Aorta (tissue), 5 donors: ENCODE measurements at regions not wholly inside any gene's neighbourhood (a gene's known extent, or its start where the extent isn't known, plus 50 kb on each side); places are given as distances from the start of the nearest gene placed in this dataset.

Experiments used
- ATAC-seq: fragments of 200-7000 bp; cut with Tn5 transposase; one replicate; pipeline ENCODE4 v1.9.1; 2022; ENCODE audit warnings: moderate library complexity; ENCODE audit not compliant: low FRiP score
- DNase-seq, 2 donors: peaks; one replicate each; pipeline ENCODE4 v3.0.0-alpha.2; 2020
- H3K27ac ChIP-seq, 2 donors: one replicate each; pipeline ENCODE4 v1.5.1; 2013; ENCODE audit warnings: low read length in 2 of 2, mild to moderate bottlenecking in 2 of 2, moderate library complexity in 2 of 2, control low read depth in 1 of 2, inconsistent platforms in 1 of 2, low read depth in 1 of 2
- H3K27me3 ChIP-seq, 2 donors: one replicate each; pipeline ENCODE4 v1.6.1; 2013; ENCODE audit warnings: control low read depth in 1 of 2, low read length in 1 of 2, mild to moderate bottlenecking in 1 of 2, moderate library complexity in 1 of 2; ENCODE audit not compliant: insufficient read depth in 2 of 2, control insufficient read depth in 1 of 2
- H3K36me3 ChIP-seq, 2 donors: one replicate each; pipeline ENCODE4 v1.6.1; 2013; ENCODE audit warnings: control low read depth in 1 of 2, low read length in 1 of 2, mild to moderate bottlenecking in 1 of 2; ENCODE audit not compliant: insufficient read depth in 2 of 2, control insufficient read depth in 1 of 2
- H3K4me1 ChIP-seq, 2 donors: one replicate each; pipeline ENCODE4 v1.6.1; 2013; ENCODE audit warnings: low read length in 2 of 2, control low read depth in 1 of 2, mild to moderate bottlenecking in 1 of 2, moderate library complexity in 1 of 2; ENCODE audit not compliant: insufficient read depth in 2 of 2, control insufficient read depth in 1 of 2
- H3K4me3 ChIP-seq, 2 donors: one replicate each; pipeline ENCODE4 v1.5.1; 2013; ENCODE audit warnings: low read length in 2 of 2, control low read depth in 1 of 2, mild to moderate bottlenecking in 1 of 2
- H3K9me3 ChIP-seq: one replicate; pipeline ENCODE4 v1.6.1; 2013; ENCODE audit warnings: mild to moderate bottlenecking, low read length; ENCODE audit not compliant: control insufficient read depth
- WGBS, 2 donors: extraction: QIAGEN DNeasy Blood & Tissue Kit; methylation state at CpG; one replicate each; pipeline ENCODE4 v1.1.7; 2013; 5-methylcytosine and 5-hydroxymethylcytosine counted together
- intact Hi-C, 2 donors: fragments of 100-400 bp; cut with DNase I; formaldehyde crosslinking; loops; one replicate each; pipeline versions ENCODE4 v1.14.2 to v1.15.0; 2022
- donor health status: healthy with polysubstance abuse.
- donor health status: Bipolar disorder and iron deficiency.
- donor health status: DM: no; HTN: no; CAD: no.
- donor health status: DM: no; HTN: no; CAD: no.
- donor health status: DM: yes; HTN: yes; CAD: no.

DNA sequence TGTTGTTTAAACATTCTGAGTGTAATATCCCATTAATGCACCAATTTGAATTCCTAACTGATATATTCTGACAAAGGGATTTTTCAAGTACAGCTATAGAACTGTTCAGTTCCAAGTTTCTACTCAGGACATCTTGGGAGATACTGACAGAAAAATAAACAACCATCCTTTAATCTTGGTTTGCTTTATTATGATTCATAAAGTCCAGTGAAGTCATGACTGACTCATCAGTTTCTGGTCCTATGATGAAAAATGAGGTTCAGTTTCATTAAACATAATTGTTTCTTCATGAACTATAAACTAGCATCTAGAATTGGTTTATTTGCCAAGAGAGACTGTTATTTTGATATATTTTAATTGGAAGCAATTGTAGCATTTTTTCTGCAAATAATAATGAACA is 896.2 kb downstream of the CCDC85A start:
- no peak overlapping the region for H3K4me3 ChIP-seq
- H3K27ac ChIP-seq: no peak overlapping the region
- ATAC-seq (no peak), DNase-seq (no peak)
- intact Hi-C loops: no loop called here
- no peaks in the 10 kb centered on the region for H3K9me3 ChIP-seq
- H3K27me3 ChIP-seq: no peaks in the 10 kb centered on the region
- no peaks in the 10 kb centered on the region for H3K36me3 ChIP-seq
- no peaks in the 10 kb centered on the region for H3K4me1 ChIP-seq

DNA sequence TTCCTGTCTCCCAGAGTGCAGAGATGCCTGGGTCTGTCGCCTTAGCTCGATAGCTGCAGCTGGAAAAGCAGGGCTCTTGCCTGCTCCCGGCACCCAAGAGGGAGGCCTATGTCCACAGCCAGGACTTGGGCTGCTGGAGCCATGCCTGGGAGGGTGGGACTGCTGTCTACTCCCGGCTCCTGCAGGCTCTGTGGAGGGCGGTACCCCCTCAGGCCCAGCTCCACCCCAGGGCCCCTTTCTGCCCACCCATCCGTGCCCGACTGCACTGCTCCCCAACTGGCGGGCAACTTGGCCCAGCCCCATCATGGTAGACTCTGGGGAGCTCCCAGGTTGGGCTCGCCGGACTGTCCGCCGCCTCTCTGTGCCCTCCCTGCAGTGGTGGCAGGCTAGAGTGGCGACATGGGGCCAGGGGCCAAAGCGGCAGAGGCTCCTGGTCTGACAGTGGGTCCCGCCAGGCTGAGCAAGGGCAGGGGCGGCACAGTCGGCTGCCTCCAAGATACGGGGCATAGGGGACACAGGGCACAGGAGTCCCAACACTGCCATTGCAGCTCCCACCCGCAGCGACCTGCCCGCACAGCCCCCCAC is 901.0 kb downstream of the CCDC85A start:
- Histone ChIP-seq H3K4me3 (no peak overlapping the region), H3K27ac (no peak overlapping the region), H3K4me1 (no peaks in the 10 kb centered on the region), H3K27me3 (no peaks in the 10 kb centered on the region), H3K9me3 (no peaks in the 10 kb centered on the region), H3K36me3 (no peaks in the 10 kb centered on the region)
- WGBS, 2 donors: 91 to 93% methylated on average over 19 to 21 of the region's 21 CpGs
- intact Hi-C loops: no loop called here
- DNase-seq: no peak
- ATAC-seq: peak; percentile 30

DNA sequence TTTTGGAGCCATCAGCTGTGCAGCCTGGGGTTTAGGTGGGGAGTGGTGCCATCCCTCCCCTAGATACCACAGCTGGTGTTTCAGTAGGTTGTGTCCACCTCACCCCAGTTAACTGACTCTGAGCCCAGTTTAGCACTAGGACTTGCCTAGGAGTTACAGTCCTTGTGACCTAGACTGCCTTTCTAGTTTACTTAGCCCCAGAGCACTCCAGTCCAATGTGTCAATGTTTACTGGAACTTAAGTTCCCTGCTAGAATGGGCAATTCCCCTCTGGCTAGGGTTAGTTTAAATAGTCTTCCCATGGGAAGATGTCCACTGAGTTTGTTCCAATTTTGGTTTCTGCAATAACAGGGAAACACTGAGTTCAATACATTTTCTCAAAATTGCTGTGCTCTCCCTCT is 909.2 kb downstream of the CCDC85A start:
- H3K9me3 ChIP-seq: no peaks in the 10 kb centered on the region
- no peak overlapping the region for H3K4me3 ChIP-seq
- H3K27ac ChIP-seq: no peak overlapping the region
- intact Hi-C loops: no loop called here
- no peaks in the 10 kb centered on the region for H3K4me1 ChIP-seq
- no peak for DNase-seq
- no peaks in the 10 kb centered on the region for H3K27me3 ChIP-seq
- ATAC-seq: no peak
- H3K36me3 ChIP-seq: no peaks in the 10 kb centered on the region

DNA sequence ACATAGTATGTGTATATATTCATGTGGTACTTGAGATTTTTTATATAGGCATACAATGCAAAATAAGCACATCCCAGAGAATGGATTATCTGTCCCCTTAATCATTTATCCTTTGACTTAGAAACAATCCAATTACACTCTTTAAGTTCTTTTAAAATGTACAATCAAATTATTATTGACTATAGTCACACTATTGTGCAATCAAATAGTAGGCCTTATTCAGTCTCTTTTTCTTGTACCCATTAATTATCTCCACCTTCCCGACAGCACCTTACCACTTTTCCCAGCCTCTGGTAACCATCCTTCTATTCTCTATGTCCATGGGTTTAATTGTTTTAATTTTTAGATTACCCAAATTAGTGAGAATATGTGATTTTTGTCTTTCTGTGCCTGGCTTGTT is 914.1 kb downstream of the CCDC85A start:
- Histone ChIP-seq H3K27me3 (no peaks in the 10 kb centered on the region), H3K27ac (no peak overlapping the region), H3K4me3 (no peak overlapping the region), H3K4me1 (no peaks in the 10 kb centered on the region), H3K36me3 (no peaks in the 10 kb centered on the region), H3K9me3 (no peaks in the 10 kb centered on the region)
- DNase-seq (no peak), ATAC-seq (no peak)
- 87 to 89% methylated on average over 1 of the region's 1 CpG for WGBS, 2 donors
- intact Hi-C loops: no loop called here

DNA sequence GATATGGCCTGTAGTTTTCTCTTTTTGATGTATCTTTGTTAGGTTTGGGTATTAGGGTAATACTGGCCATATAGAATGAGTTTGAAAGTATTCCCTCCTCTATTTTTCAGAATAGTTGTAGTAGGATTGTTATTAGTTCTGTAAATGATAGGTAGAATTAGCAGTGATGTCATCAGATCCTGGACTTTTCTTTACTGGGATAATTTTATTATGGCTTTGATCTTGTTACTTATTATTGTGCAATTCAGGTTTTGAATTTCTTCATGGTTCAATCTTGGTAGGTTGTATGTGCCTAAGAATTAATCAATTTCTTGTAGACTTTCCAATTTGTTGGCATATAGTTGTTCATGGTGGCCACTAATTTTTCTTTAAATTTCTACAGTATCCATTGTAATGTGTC is 916.6 kb downstream of the CCDC85A start:
- DNase-seq (no peak), ATAC-seq (no peak)
- Histone ChIP-seq H3K27me3 (no peaks in the 10 kb centered on the region), H3K27ac (no peak overlapping the region), H3K4me3 (no peak overlapping the region), H3K4me1 (no peaks in the 10 kb centered on the region), H3K9me3 (no peaks in the 10 kb centered on the region), H3K36me3 (no peaks in the 10 kb centered on the region)
- intact Hi-C loops: no loop called here

DNA sequence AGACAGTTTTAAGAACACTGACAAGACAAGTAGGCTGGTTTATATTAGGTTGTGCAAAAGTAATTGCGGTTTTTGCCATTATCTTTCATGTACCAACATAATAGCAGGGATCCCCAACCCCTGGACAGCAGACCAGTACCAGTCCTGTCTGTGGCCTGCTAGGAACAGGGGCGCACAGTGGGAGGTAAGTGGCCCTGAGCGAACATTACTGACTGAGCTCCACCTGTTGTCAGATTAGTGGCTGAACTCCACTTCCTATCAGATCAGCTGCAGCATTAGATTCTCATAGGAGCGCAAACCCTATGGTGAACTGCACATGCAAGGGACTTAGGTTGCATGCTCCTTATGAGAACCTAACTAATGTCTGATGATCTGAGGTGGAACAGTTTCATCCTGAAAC is 921.9 kb downstream of the CCDC85A start:
- no peaks in the 10 kb centered on the region for H3K36me3 ChIP-seq
- WGBS, 2 donors: 79 to 82% methylated on average over 4 of the region's 4 CpGs
- no peak overlapping the region for H3K27ac ChIP-seq
- no peak overlapping the region for H3K4me3 ChIP-seq
- ATAC-seq: no peak
- intact Hi-C loops: no loop called here
- H3K27me3 ChIP-seq: no peaks in the 10 kb centered on the region
- H3K9me3 ChIP-seq: no peaks in the 10 kb centered on the region
- no peaks in the 10 kb centered on the region for H3K4me1 ChIP-seq
- DNase-seq: no peak

DNA sequence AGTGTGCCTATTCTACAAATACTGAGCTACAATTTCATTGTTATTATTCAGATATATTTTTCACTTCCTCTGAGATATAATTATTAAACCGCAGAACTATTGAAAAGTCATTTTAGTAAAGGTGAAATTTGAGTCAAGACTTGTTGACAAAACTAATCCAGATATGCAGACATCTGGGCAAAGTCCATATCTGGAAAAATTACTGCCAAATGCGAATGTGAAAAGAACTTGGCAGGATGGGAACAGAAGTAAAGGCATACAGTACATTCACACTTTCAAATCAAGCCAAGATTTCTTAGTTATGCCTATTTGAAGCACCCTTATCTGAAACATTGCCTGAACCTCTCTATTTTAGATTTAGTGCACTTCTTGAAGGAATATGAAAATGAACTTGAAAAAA is 923.6 kb downstream of the CCDC85A start:
- no peaks in the 10 kb centered on the region for H3K9me3 ChIP-seq
- H3K36me3 ChIP-seq: no peaks in the 10 kb centered on the region
- H3K27ac ChIP-seq: no peak overlapping the region
- no peaks in the 10 kb centered on the region for H3K27me3 ChIP-seq
- DNase-seq (no peak), ATAC-seq (no peak)
- no peaks in the 10 kb centered on the region for H3K4me1 ChIP-seq
- WGBS, 2 donors: 18 to 22% methylated on average over 2 of the region's 2 CpGs
- H3K4me3 ChIP-seq: no peak overlapping the region
- intact Hi-C loops: no loop called here

DNA sequence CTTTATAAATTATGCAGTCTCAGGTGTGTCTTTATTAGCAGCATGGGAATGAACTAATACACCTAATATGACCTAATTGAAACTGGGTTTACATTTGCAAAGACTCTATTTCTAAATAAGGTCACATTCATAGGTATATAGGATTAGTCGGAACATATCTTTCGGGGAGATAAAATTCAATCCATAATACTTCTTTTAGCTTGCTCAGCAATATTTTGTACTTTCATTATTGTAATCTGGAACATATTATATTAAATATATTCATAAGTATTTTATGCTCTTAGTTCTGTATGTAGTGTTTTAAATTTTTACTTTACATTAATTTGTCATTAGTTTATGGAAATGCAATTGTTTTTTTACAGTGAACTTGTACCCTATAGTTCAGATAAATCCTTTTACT is 927.7 kb downstream of the CCDC85A start:
- intact Hi-C loops: no loop called here
- no peaks in the 10 kb centered on the region for H3K9me3 ChIP-seq
- WGBS, 2 donors: 97% methylated on average over 2 of the region's 2 CpGs

DNA sequence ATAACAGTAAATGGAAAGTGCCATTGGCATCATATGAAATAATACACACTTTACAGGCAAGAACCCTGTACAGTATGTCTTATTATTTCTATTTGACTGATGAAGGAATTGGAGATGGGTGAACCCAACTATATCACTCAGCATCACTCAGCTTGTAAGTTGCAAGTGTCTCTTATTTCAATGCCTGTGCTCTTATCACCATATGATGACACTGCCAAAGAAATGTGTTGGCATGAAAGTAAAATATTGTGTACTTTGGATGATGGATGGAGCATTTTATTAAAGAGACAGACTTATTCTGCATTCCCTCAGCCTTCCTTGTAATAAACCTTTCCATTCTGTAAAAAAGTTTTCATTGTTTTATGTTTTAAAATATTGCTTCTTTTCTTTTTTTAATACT is 927.5 kb upstream of the VRK2 start:
- H3K36me3 ChIP-seq: no peaks in the 10 kb centered on the region
- H3K27me3 ChIP-seq: no peaks in the 10 kb centered on the region
- ATAC-seq (no peak), DNase-seq (no peak)
- H3K27ac ChIP-seq: no peak overlapping the region
- intact Hi-C loops: no loop called here
- no peaks in the 10 kb centered on the region for H3K9me3 ChIP-seq
- H3K4me3 ChIP-seq: no peak overlapping the region
- no peaks in the 10 kb centered on the region for H3K4me1 ChIP-seq

More for the DNA sequence above, 927.7 kb downstream of the CCDC85A start:
- Histone ChIP-seq H3K36me3 (no peaks in the 10 kb centered on the region), H3K4me1 (no peaks in the 10 kb centered on the region), H3K27me3 (no peaks in the 10 kb centered on the region), H3K27ac (no peak overlapping the region), H3K4me3 (no peak overlapping the region)
- ATAC-seq: no peak
- DNase-seq: no peak
